GM12878 (cell line): ENCODE measurements at regions not wholly inside any gene's neighbourhood (a gene's known extent, or its start where the extent isn't known, plus 50 kb on each side); places are given as distances from the start of the nearest gene placed in this dataset.

Experiments used
- ATAC-seq: fragments of 200-7000 bp; cut with Tn5 transposase; 3 replicates; pipeline ENCODE4 v1.9.1; 2020; ENCODE audit warnings: mild to moderate bottlenecking, moderate library complexity
- BruUV-seq: library from RNA; stranded (reverse); fragments of 400-500 nt; replicated peaks from 2 replicates; lab custom pipeline; 2021; lab: Mats Ljungman, UMichigan
- CTCF ChIA-PET: fragments of 300-600 bp; sonication (Branson Sonifier 250); formaldehyde crosslinking; extraction: SDS; loops from one replicate; lab custom pipeline; 2021; ENCODE audit warnings: inconsistent platforms; lab: Yijun Ruan, JAX
- POLR2A ChIA-PET: fragments of 350-600 bp; formaldehyde crosslinking; extraction: SDS; loops from one replicate; lab custom pipeline; 2021; ENCODE audit warnings: inconsistent platforms; lab: Charles Lee
- RAD21 ChIA-PET: fragments of 300-600 bp; sonication (Branson Sonifier 250); formaldehyde crosslinking; loops from one replicate; lab custom pipeline; 2023; ENCODE audit warnings: antibody characterized with exemption; ENCODE audit not compliant: unreplicated experiment; lab: Charles Lee
- SMC1A ChIA-PET: fragments of 300-600 bp; sonication (Branson Sonifier 250); formaldehyde crosslinking; loops from one replicate; lab custom pipeline; 2023; ENCODE audit not compliant: unreplicated experiment, uncharacterized antibody; lab: Charles Lee
- DNase-seq: peaks from one replicate; pipeline ENCODE4 v3.0.0-alpha.2; 2011; ENCODE audit warnings: low read depth, low spot score
- FAIRE-seq: peaks from 3 replicates; lab custom pipeline; 2011; peaks lifted over from hg19 to GRCh38; lab: Jason Lieb, UNC
- H2AFZ ChIP-seq: 2 replicates; pipeline ENCODE4 v1.6.0; 2011; ENCODE audit warnings: low read depth, low read length, control low read depth; ENCODE audit not compliant: control insufficient read depth
- H3K27ac ChIP-seq: 2 replicates; pipeline ENCODE4 v1.5.1; 2011; ENCODE audit warnings: control low read depth; ENCODE audit not compliant: control insufficient read depth, insufficient read depth
- H3K27me3 ChIP-seq, 2 experiments: replicated peaks in 1 of 2; 2 replicates each; pipeline versions ENCODE4 v1.6.0 to v1.6.1; 2011; ENCODE audit warnings: low read length in 1 of 2; ENCODE audit not compliant: control insufficient read depth in 2 of 2, insufficient read depth in 2 of 2
- H3K36me3 ChIP-seq, 2 experiments: 2 replicates each; pipeline ENCODE4 v1.5.1; 2011; ENCODE audit warnings: low read length in 1 of 2; ENCODE audit not compliant: control insufficient read depth in 2 of 2, insufficient read depth in 2 of 2
- H3K4me1 ChIP-seq: 2 replicates; pipeline ENCODE4 v1.6.1; 2011; ENCODE audit warnings: mild to moderate bottlenecking, low read length, moderate library complexity, mixed read lengths; ENCODE audit not compliant: control insufficient read depth, insufficient read depth
- H3K4me2 ChIP-seq: 2 replicates; pipeline ENCODE4 v1.6.0; 2011; ENCODE audit warnings: control low read depth; ENCODE audit not compliant: control insufficient read depth, insufficient read depth
- H3K4me3 ChIP-seq: fragments of 200-600 bp; sonication (generic); 2 replicates; pipeline ENCODE4 v1.5.1; 2016
- H3K79me2 ChIP-seq: 2 replicates; pipeline ENCODE4 v1.6.0; 2011; ENCODE audit warnings: low read length; ENCODE audit not compliant: control insufficient read depth, insufficient read depth
- H3K9ac ChIP-seq: 2 replicates; pipeline ENCODE4 v1.8.0; 2011; ENCODE audit warnings: low read length, control low read depth, mixed read lengths; ENCODE audit not compliant: control insufficient read depth, insufficient read depth
- H3K9me3 ChIP-seq: replicated peaks from 3 replicates; pipeline ENCODE4 v1.5.1; 2011; ENCODE audit warnings: mild to moderate bottlenecking, low read length; ENCODE audit not compliant: control insufficient read depth, insufficient read depth
- H4K20me1 ChIP-seq: 2 replicates; pipeline ENCODE4 v1.6.0; 2011; ENCODE audit not compliant: control insufficient read depth, insufficient read depth
- E2F4 ChIP-seq: IDR thresholded peaks from 2 replicates; pipeline ENCODE4 v1.6.1; 2012; ENCODE audit warnings: low read depth, low read length, improper control_type of control experiment
- EED ChIP-seq: sonication (generic); IDR thresholded peaks from 2 replicates; pipeline ENCODE4 v1.6.1; 2016; ENCODE audit warnings: antibody characterized with exemption, low read depth
- EP300 ChIP-seq, 2 experiments: fragments of 150-350 bp in 1 of 2; IDR thresholded peaks; 2 replicates each; pipeline ENCODE4 v1.6.1; 2011 to 2012; ENCODE audit warnings: low read depth in 2 of 2, low read length in 2 of 2, borderline replicate concordance in 1 of 2, improper control_type of control experiment in 1 of 2, inconsistent platforms in 1 of 2; ENCODE audit not compliant: control insufficient read depth in 1 of 2
- ETV6 ChIP-seq, 2 experiments: fragments of 450-650 bp in 1 of 2; IDR thresholded peaks in 1 of 2; conservative IDR thresholded peaks in 1 of 2; 2 replicates each; pipeline ENCODE4 v1.6.1; 2014; ENCODE audit warnings: antibody characterized with exemption in 1 of 2, borderline replicate concordance in 1 of 2, low read depth in 1 of 2, mild to moderate bottlenecking in 1 of 2, moderate library complexity in 1 of 2
- HDGF ChIP-seq: fragments of 450-650 bp; IDR thresholded peaks from 2 replicates; pipeline ENCODE4 v1.6.1; 2016; ENCODE audit warnings: antibody characterized with exemption
- NBN ChIP-seq: fragments of 450-650 bp; IDR thresholded peaks from 2 replicates; pipeline ENCODE4 v1.6.1; 2016
- NFIC ChIP-seq: IDR thresholded peaks from 2 replicates; pipeline ENCODE4 v1.6.1; 2012; ENCODE audit warnings: low read depth, mild to moderate bottlenecking, inconsistent platforms, low read length, moderate library complexity
- NR2C2 ChIP-seq: IDR thresholded peaks from 2 replicates; pipeline ENCODE4 v1.6.1; 2011; ENCODE audit warnings: borderline replicate concordance, low read depth; ENCODE audit not compliant: control insufficient read depth, insufficient read length
- PRDM15 ChIP-seq: fragments of 450-650 bp; formaldehyde crosslinking; IDR thresholded peaks from 2 replicates; pipeline ENCODE4 v1.4.0; 2020; ENCODE audit warnings: mild to moderate bottlenecking, moderate library complexity
- SIN3A ChIP-seq: IDR thresholded peaks from 2 replicates; pipeline ENCODE4 v1.6.1; 2012; ENCODE audit warnings: low read depth, low read length, improper control_type of control experiment
- SPI1 ChIP-seq: IDR thresholded peaks from 2 replicates; pipeline ENCODE4 v1.6.1; 2011; ENCODE audit warnings: low read depth, mild to moderate bottlenecking, low read length, moderate library complexity, borderline replicate concordance; ENCODE audit not compliant: insufficient read depth
- STAT1 ChIP-seq: fragments of 450-650 bp; conservative IDR thresholded peaks from 2 replicates; pipeline ENCODE4 v1.6.1; 2014; ENCODE audit warnings: antibody characterized with exemption, mild to moderate bottlenecking
- YY1 ChIP-seq: IDR thresholded peaks from 2 replicates; pipeline ENCODE4 v1.6.1; 2011; ENCODE audit warnings: low read depth, mild to moderate bottlenecking, low read length
- ZNF274 ChIP-seq: IDR thresholded peaks from one replicate; pipeline ENCODE4 v1.8.0; 2011; ENCODE audit not compliant: insufficient read length, insufficient read depth
- WGBS: methylation state at CpG from one replicate; pipeline ENCODE4 v1.1.6; 2016; ENCODE audit warnings: low lambda C conversion rate; ENCODE audit not compliant: insufficient replicate concordance, insufficient coverage; ENCODE audit errors: missing lambda C conversion rate; 5-methylcytosine and 5-hydroxymethylcytosine counted together
- in situ Hi-C: fragments of 300-500 bp; cut with MboI; formaldehyde crosslinking; loops from 9 replicates; pipeline ENCODE4 v1.14.3; 2018; ENCODE audit warnings: mixed read lengths
- intact Hi-C: fragments of 100-400 bp; cut with micrococcal nuclease; formaldehyde crosslinking; loops from one replicate; pipeline ENCODE4 v1.14.2; 2022; ENCODE audit not compliant: unreplicated experiment

DNA sequence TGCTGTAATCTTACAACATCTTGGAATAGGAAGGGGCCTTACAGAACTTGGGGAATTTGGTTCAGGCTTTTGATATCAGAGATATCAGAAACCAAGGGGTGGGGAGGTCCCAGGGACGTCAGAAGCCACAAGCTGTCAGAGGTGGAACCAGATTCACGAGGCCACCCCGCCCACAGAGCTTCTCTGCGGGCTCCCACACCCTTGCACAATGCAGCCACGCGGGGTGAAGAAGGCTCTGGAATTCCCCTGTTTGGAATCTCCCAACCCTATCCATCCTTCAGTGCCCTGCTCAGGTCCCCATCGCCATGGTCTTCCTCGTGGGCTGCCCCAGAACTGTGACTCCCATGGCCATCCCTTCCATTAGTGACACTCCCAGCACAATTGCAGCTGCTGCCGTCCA is 247.1 kb upstream of the SHH start:
- in situ Hi-C loops (no loop called here), intact Hi-C loops (no loop called here)
- SMC1A ChIA-PET, result no interaction called here
- WGBS, result 23% methylated on average over 9 of the region's 9 CpGs
- H3K79me2 ChIP-seq, result no peaks in the 10 kb centered on the region
- H4K20me1 ChIP-seq, result no peaks in the 10 kb centered on the region
- H3K27ac ChIP-seq, result no peak overlapping the region
- no peak overlapping the region for H3K9ac ChIP-seq
- CTCF ChIA-PET, result no interaction called here
- H3K4me1 ChIP-seq, result no peaks in the 10 kb centered on the region
- H2AFZ ChIP-seq, result no peak overlapping the region
- TF ChIP-seq SIN3A (no peak), EP300 (IDR thresholded peaks at IDR 0.05; ENCODE audit: borderline replicate concordance in 1 of 2, control insufficient read depth in 1 of 2, low read depth in 2 of 2, low read length in 2 of 2) (no peak), SPI1 (no peak), PRDM15 (no peak), E2F4 (no peak), NR2C2 (no peak), NFIC (no peak), YY1 (no peak), ETV6 (conservative IDR thresholded peaks at IDR 0.05 in 1 of 2, IDR thresholded peaks at IDR 0.05 in 1 of 2; ENCODE audit: borderline replicate concordance in 1 of 2, low read depth in 1 of 2) (no peak), EED (no peak), NBN (no peak), HDGF (no peak), ZNF274 (no peak), STAT1 (no peak)
- RAD21 ChIA-PET, result no interaction called here
- H3K9me3 ChIP-seq, result no peaks in the 10 kb centered on the region; the same call in 2 of the 3 replicates
- no TSS peak for BruUV-seq
- ATAC-seq (no peak), FAIRE-seq (no peak), DNase-seq (no peak)
- H3K4me2 ChIP-seq, result no peak overlapping the region
- no peak overlapping the region for H3K4me3 ChIP-seq
- H3K27me3 ChIP-seq, result peaks cover 0 to 2% of the 10 kb centered on the region in 2 experiments; a peak in 1 of 4 replicates
- POLR2A ChIA-PET, result no interaction called here
- no peaks in the 10 kb centered on the region for H3K36me3 ChIP-seq
